ENCODE measurements at regions not wholly inside any gene's neighbourhood (a gene's known extent, or its start where the extent isn't known, plus 50 kb on each side); places are given as distances from the start of the nearest gene placed in this dataset.

GRCh38 chr9:90464978-90465377 is 177.6 kb downstream of the DIRAS2 start:
- TF ChIP-seq FOSL2 (IDR thresholded peaks at IDR 0.05; ENCODE audit: borderline replicate concordance, low read depth) (no peak), POLR2AphosphoS5 (IDR thresholded peaks at IDR 0.05; ENCODE audit: low read depth, low read length) (no peak), RXRA (IDR thresholded peaks at IDR 0.05; ENCODE audit: borderline replicate concordance, low read depth) (no peak), ELF1 (IDR thresholded peaks at IDR 0.05) (no peak), REST (IDR thresholded peaks at IDR 0.05; ENCODE audit: low read depth, low read length) (no peak), CTCF (IDR thresholded peaks at IDR 0.05) (no peak), ZBTB33 (IDR thresholded peaks at IDR 0.05; ENCODE audit: borderline replicate concordance, low read depth) (no peak), FOXJ3 (CRISPR knock-in tag; IDR thresholded peaks at IDR 0.05) (no peak)

All from SK-N-SH (cell line).